K562 (cell line): ENCODE measurements at regions not wholly inside any gene's neighbourhood (a gene's known extent, or its start where the extent isn't known, plus 50 kb on each side); places are given as distances from the start of the nearest gene placed in this dataset.

Experiments used
- BRD9 ChIP-seq: fragments of 450-650 bp; IDR thresholded peaks from 2 replicates; pipeline ENCODE4 v1.6.1; 2018; ENCODE audit warnings: low read depth; ENCODE audit not compliant: partially characterized antibody
- DPF2 ChIP-seq: fragments of 450-650 bp; IDR thresholded peaks from 2 replicates; pipeline ENCODE4 v1.6.1; 2016
- EHMT2 ChIP-seq: fragments of 450-650 bp; IDR thresholded peaks from 2 replicates; pipeline ENCODE4 v1.6.1; 2018; ENCODE audit warnings: antibody characterized with exemption
- FOXA1 ChIP-seq: fragments of 450-650 bp; IDR thresholded peaks from 2 replicates; pipeline ENCODE4 v1.6.1; 2016; ENCODE audit warnings: mild to moderate bottlenecking, borderline replicate concordance
- GABPB2 ChIP-seq: fragments of 250-450 bp; sonication (Bioruptor Pico); conservative IDR thresholded peaks from 2 replicates; pipeline ENCODE4 v1.5.1; 2021; ENCODE audit warnings: mild to moderate bottlenecking
- KLF1 ChIP-seq: fragments of 450-650 bp; IDR thresholded peaks from 2 replicates; pipeline ENCODE4 v1.6.1; 2016; ENCODE audit warnings: missing genetic modification characterization, missing compliant biosample characterization
- KLF13 ChIP-seq: fragments of 450-650 bp; IDR thresholded peaks from 2 replicates; pipeline ENCODE4 v1.6.1; 2016; ENCODE audit warnings: missing genetic modification characterization, low read depth, mild to moderate bottlenecking, missing compliant biosample characterization, moderate library complexity, borderline replicate concordance
- PCBP2 ChIP-seq: fragments of 200-400 bp; formaldehyde crosslinking; IDR thresholded peaks from 2 replicates; pipeline ENCODE4 v1.6.1; 2018; ENCODE audit warnings: low read length, low read depth, mild to moderate bottlenecking, moderate library complexity; ENCODE audit not compliant: poor library complexity, severe bottlenecking
- POLR2G ChIP-seq: fragments of 200-400 bp; formaldehyde crosslinking; IDR thresholded peaks from 2 replicates; pipeline ENCODE4 v1.6.1; 2017; ENCODE audit warnings: low read depth, mild to moderate bottlenecking, antibody characterized with exemption, low read length, moderate library complexity
- PURB ChIP-seq: sonication (generic); formaldehyde crosslinking; IDR thresholded peaks from 2 replicates; pipeline ENCODE4 v1.9.0; 2021; ENCODE audit warnings: low read depth, mild to moderate bottlenecking, missing genetic modification reagents
- SREBF2 ChIP-seq: sonication (generic); formaldehyde crosslinking; IDR thresholded peaks from 2 replicates; pipeline ENCODE4 v1.4.0; 2020; ENCODE audit warnings: mild to moderate bottlenecking, missing genetic modification reagents
- SRSF1 ChIP-seq: fragments of 200-400 bp; formaldehyde crosslinking; IDR thresholded peaks from 2 replicates; pipeline ENCODE4 v1.6.1; 2017; ENCODE audit warnings: mild to moderate bottlenecking, low read depth, low read length, moderate library complexity
- TAL1 ChIP-seq: fragments of 450-650 bp; IDR thresholded peaks from 2 replicates; pipeline ENCODE4 v1.6.1; 2016; ENCODE audit warnings: mild to moderate bottlenecking
- TCF7L2 ChIP-seq: fragments of 150-350 bp; IDR thresholded peaks from 2 replicates; pipeline ENCODE4 v1.6.1; 2016; ENCODE audit warnings: low read depth, mild to moderate bottlenecking, low read length, moderate library complexity
- WHSC1 ChIP-seq: IDR thresholded peaks from one replicate; pipeline ENCODE4 v1.6.1; 2012; ENCODE audit warnings: low read length, control low read depth, inconsistent platforms
- XRCC3 ChIP-seq: fragments of 450-650 bp; IDR thresholded peaks from 2 replicates; pipeline ENCODE4 v1.6.1; 2017; ENCODE audit warnings: mild to moderate bottlenecking, moderate library complexity
- ZBED1 ChIP-seq: IDR thresholded peaks from 2 replicates; pipeline ENCODE4 v1.6.1; 2014
- ZNF217 ChIP-seq: sonication (generic); formaldehyde crosslinking; IDR thresholded peaks from 2 replicates; pipeline ENCODE4 v1.8.0; 2022; ENCODE audit warnings: mild to moderate bottlenecking, missing genetic modification reagents
- ZNF274 ChIP-seq: IDR thresholded peaks from 2 replicates; pipeline ENCODE4 v1.6.1; 2011; ENCODE audit warnings: low read depth, mild to moderate bottlenecking, low read length, moderate library complexity, borderline replicate concordance
- ZNF780A ChIP-seq: fragments of 250-450 bp; sonication (Bioruptor Pico); IDR thresholded peaks from 2 replicates; pipeline ENCODE4 v1.5.0; 2021; ENCODE audit warnings: mild to moderate bottlenecking
- ZNF785 ChIP-seq: fragments of 250-450 bp; sonication (Bioruptor Pico); IDR thresholded peaks from 2 replicates; pipeline ENCODE4 v1.4.0; 2020; ENCODE audit warnings: mild to moderate bottlenecking
- TF ChIP-seq, protein P1 (sequence below): fragments of 450-650 bp; IDR thresholded peaks from 2 replicates; pipeline ENCODE4 v1.6.1; 2016; ENCODE audit warnings: mild to moderate bottlenecking
- TF ChIP-seq, protein P2 (sequence below): fragments of 250-450 bp; sonication (Bioruptor Pico); IDR thresholded peaks from 2 replicates; pipeline ENCODE4 v1.4.0; 2020; ENCODE audit warnings: mild to moderate bottlenecking, moderate library complexity, borderline replicate concordance
- TF ChIP-seq, protein P3 (sequence below): fragments of 450-650 bp; IDR thresholded peaks from 2 replicates; pipeline ENCODE4 v1.6.1; 2017; ENCODE audit warnings: antibody characterized with exemption

DNA sequence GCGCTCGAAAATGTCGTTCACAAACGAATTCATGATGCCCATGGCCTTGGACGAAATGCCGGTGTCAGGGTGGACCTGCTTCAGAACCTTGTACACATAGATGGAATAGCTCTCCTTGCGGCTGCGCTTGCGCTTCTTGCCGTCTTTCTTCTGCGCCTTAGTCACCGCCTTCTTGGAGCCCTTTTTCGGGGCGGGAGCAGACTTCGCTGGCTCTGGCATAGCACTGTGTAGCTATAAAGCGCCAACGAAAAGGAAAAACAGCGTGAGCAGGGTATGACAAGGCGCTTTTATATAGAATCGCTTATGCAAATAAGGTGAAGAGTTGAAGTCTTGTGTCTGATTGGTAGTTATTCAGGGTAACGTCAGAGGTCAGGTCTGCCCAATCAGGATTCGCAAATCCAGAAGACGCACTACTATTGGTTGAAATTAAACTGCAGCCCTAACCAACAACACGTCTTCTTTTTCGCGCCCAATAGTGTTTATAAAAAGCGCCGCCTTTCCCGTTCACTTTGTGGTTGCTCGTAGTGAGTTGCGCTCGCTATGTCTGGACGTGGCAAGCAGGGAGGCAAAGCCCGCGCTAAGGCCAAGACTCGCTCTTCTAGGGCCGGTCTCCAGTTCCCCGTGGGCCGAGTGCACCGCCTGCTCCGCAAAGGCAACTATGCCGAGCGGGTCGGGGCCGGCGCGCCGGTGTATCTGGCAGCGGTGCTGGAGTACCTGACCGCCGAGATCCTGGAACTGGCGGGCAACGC lies 114.8 kb upstream of the PRSS16 start (continued):
- TF ChIP-seq EHMT2 (no peak), ZNF274 (no peak), BRD9 (no peak), TCF7L2 (no peak), SRSF1 (peak; percentile 96; the same call in 1 of the 2 replicates), ZNF785 (CRISPR knock-in tag) (no peak), ZBED1 (peak; percentile 98), POLR2G (peak; percentile 86), GABPB2 (CRISPR knock-in tag) (peak; percentile 57; the same call in 1 of the 2 replicates), XRCC3 (no peak), DPF2 (no peak), TAL1 (no peak), PURB (CRISPR knock-in tag) (no peak), PCBP2 (peak; percentile 80), KLF1 (tag) (no peak), ZNF780A (CRISPR knock-in tag) (no peak), WHSC1 (no peak), KLF13 (0 out of 2 replicates have a peak, but pooled peaks have one; percentile 30), SREBF2 (0 out of 2 replicates have a peak, but pooled peaks have one; percentile 96), ZNF217 (CRISPR knock-in tag) (peak; percentile 83; the same call in 1 of the 2 replicates), FOXA1 (no peak)
- TF ChIP-seq, protein P1, sequence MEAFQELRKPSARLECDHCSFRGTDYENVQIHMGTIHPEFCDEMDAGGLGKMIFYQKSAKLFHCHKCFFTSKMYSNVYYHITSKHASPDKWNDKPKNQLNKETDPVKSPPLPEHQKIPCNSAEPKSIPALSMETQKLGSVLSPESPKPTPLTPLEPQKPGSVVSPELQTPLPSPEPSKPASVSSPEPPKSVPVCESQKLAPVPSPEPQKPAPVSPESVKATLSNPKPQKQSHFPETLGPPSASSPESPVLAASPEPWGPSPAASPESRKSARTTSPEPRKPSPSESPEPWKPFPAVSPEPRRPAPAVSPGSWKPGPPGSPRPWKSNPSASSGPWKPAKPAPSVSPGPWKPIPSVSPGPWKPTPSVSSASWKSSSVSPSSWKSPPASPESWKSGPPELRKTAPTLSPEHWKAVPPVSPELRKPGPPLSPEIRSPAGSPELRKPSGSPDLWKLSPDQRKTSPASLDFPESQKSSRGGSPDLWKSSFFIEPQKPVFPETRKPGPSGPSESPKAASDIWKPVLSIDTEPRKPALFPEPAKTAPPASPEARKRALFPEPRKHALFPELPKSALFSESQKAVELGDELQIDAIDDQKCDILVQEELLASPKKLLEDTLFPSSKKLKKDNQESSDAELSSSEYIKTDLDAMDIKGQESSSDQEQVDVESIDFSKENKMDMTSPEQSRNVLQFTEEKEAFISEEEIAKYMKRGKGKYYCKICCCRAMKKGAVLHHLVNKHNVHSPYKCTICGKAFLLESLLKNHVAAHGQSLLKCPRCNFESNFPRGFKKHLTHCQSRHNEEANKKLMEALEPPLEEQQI: peak; percentile 64
- TF ChIP-seq, protein P2, sequence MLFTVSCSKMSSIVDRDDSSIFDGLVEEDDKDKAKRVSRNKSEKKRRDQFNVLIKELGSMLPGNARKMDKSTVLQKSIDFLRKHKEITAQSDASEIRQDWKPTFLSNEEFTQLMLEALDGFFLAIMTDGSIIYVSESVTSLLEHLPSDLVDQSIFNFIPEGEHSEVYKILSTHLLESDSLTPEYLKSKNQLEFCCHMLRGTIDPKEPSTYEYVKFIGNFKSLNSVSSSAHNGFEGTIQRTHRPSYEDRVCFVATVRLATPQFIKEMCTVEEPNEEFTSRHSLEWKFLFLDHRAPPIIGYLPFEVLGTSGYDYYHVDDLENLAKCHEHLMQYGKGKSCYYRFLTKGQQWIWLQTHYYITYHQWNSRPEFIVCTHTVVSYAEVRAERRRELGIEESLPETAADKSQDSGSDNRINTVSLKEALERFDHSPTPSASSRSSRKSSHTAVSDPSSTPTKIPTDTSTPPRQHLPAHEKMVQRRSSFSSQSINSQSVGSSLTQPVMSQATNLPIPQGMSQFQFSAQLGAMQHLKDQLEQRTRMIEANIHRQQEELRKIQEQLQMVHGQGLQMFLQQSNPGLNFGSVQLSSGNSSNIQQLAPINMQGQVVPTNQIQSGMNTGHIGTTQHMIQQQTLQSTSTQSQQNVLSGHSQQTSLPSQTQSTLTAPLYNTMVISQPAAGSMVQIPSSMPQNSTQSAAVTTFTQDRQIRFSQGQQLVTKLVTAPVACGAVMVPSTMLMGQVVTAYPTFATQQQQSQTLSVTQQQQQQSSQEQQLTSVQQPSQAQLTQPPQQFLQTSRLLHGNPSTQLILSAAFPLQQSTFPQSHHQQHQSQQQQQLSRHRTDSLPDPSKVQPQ (CRISPR knock-in tag): no peak
- TF ChIP-seq, protein P3, sequence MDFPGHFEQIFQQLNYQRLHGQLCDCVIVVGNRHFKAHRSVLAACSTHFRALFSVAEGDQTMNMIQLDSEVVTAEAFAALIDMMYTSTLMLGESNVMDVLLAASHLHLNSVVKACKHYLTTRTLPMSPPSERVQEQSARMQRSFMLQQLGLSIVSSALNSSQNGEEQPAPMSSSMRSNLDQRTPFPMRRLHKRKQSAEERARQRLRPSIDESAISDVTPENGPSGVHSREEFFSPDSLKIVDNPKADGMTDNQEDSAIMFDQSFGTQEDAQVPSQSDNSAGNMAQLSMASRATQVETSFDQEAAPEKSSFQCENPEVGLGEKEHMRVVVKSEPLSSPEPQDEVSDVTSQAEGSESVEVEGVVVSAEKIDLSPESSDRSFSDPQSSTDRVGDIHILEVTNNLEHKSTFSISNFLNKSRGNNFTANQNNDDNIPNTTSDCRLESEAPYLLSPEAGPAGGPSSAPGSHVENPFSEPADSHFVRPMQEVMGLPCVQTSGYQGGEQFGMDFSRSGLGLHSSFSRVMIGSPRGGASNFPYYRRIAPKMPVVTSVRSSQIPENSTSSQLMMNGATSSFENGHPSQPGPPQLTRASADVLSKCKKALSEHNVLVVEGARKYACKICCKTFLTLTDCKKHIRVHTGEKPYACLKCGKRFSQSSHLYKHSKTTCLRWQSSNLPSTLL: no peak
